ENCODE measurements at regions not wholly inside any gene's neighbourhood (a gene's known extent, or its start where the extent isn't known, plus 50 kb on each side); places are given as distances from the start of the nearest gene placed in this dataset.
A peak's percentile ranks its signal among the peaks of the same experiment; 100 is the strongest.
"Not testable (repeated sequence)": the region's sequence is repeated elsewhere in the genome, so short reads cannot be mapped to it uniquely, and the experiment has no call there.

- Mint-ChIP-seq H3K9me3 (no peaks in the 10 kb centered on the region), H3K4me3 (no peak overlapping the region), H3K27ac (ENCODE audit: unreplicated experiment) (no peak overlapping the region), H3K27me3 (ENCODE audit: low read depth) (peaks cover 21% of the 10 kb centered on the region), H3K4me1 (no peaks in the 10 kb centered on the region), H3K36me3 (ENCODE audit: low read depth) (no peaks in the 10 kb centered on the region)
- TF ChIP-seq, protein P1, sequence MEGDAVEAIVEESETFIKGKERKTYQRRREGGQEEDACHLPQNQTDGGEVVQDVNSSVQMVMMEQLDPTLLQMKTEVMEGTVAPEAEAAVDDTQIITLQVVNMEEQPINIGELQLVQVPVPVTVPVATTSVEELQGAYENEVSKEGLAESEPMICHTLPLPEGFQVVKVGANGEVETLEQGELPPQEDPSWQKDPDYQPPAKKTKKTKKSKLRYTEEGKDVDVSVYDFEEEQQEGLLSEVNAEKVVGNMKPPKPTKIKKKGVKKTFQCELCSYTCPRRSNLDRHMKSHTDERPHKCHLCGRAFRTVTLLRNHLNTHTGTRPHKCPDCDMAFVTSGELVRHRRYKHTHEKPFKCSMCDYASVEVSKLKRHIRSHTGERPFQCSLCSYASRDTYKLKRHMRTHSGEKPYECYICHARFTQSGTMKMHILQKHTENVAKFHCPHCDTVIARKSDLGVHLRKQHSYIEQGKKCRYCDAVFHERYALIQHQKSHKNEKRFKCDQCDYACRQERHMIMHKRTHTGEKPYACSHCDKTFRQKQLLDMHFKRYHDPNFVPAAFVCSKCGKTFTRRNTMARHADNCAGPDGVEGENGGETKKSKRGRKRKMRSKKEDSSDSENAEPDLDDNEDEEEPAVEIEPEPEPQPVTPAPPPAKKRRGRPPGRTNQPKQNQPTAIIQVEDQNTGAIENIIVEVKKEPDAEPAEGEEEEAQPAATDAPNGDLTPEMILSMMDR (conservative IDR thresholded peaks at IDR 0.05): no peak
- DNase-seq (ENCODE audit: low read depth, low spot score): no peak
These were observed 89.6 kb downstream of the FANCF start for GRCh38 chr11:22536071-22536470.

DNA sequence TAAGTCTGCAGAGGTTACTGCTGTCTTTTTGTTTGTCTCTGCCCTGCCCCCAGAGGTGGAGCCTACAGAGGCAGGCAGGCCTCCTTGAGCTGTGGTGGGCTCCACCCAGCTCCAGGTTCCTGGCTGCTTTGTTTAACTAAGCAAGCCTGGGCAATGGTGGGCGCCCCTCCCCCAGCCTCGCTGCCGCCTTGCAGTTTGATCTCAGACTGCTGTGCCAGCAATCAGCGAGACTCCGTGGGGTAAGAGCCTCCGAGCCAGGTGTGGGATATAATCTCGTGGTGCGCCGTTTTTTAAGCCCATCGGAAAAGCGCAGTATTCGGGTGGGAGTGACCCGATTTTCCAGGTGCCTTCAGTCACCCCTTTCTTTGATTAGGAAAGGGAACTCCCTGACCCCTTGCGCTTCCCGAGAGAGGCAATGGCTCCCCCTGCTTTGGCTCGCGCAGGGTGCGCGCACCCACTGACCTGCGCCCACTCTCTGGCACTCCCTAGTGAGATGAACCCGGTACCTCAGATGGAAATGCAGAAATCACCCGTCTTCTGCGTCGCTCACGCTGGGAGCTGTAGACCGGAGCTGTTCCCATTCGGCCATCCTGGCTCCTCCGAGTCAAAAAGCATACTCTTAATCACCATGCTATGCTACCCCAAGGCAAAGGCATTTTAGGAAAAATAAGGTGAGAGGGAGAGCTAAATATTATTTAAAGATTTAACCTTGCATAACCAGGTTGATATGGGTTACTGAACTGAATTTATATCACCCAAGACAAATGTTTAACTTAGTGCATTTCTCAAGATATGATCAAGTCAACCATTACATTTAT lies 96.8 kb downstream of the FANCF start:
- H3K9me3 Mint-ChIP-seq; H3K36me3 Mint-ChIP-seq (ENCODE audit: low read depth); H3K27ac Mint-ChIP-seq (ENCODE audit: unreplicated experiment); H3K4me1 Mint-ChIP-seq; DNase-seq (ENCODE audit: low read depth, low spot score): not testable (repeated sequence)
- peak overlapping the region; percentile 85 for H3K4me3 Mint-ChIP-seq
- H3K27me3 Mint-ChIP-seq (ENCODE audit: low read depth): peaks cover 15% of the 10 kb centered on the region

DNA sequence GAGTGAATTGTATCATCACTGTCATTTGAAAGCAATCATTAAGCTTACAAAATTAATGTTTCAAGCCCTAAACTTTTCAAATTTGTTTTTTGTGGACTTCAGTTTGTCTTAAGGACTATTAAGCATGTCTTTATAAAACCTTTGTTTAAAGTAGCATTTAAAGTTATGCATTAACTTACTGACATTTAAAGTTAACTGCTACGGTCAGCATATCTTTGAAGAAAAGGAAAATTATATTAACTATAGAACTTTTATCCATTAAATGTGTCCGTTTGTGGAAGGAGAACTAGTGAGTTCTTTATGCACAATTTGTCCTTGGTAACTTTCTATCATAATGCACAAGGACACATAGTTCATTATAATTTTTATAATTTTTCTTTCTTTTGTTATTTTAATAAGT lies 103.4 kb downstream of the FANCF start:
- Mint-ChIP-seq H3K36me3 (ENCODE audit: low read depth) (no peaks in the 10 kb centered on the region), H3K4me1 (no peaks in the 10 kb centered on the region), H3K27ac (ENCODE audit: unreplicated experiment) (no peak overlapping the region), H3K9me3 (no peaks in the 10 kb centered on the region), H3K4me3 (no peak overlapping the region), H3K27me3 (ENCODE audit: low read depth) (no peaks in the 10 kb centered on the region)
- no peak for DNase-seq (ENCODE audit: low read depth, low spot score)
- TF ChIP-seq, protein P1 (conservative IDR thresholded peaks at IDR 0.05): no peak

DNA sequence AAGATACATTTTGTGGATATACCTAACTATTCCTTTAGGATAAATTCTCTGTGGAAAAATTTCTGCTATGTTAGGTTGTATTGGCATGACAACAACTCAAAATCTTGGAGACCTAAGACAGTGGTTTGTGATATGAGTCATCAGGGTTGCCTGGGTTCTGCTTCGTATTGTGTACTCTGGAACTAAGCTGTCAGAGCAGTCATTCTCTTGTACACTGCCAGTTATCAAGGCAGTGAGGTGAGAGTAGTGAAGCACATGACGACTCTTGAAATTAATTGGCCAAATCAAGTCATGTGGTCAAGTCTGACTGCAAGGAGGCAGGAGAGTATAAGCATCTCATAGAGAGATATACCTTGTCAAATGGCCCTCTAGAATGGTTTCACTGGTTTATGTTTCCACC lies 104.4 kb downstream of the FANCF start:
- Mint-ChIP-seq H3K4me1 (no peaks in the 10 kb centered on the region), H3K27me3 (ENCODE audit: low read depth) (no peaks in the 10 kb centered on the region), H3K36me3 (ENCODE audit: low read depth) (no peaks in the 10 kb centered on the region)

GRCh38 chr11:22520521-22520920 lies 105.1 kb downstream of the FANCF start:
- Mint-ChIP-seq H3K27ac (ENCODE audit: unreplicated experiment) (no peak overlapping the region), H3K4me1 (peaks cover 4% of the 10 kb centered on the region), H3K9me3 (no peaks in the 10 kb centered on the region), H3K4me3 (no peak overlapping the region), H3K27me3 (ENCODE audit: low read depth) (no peaks in the 10 kb centered on the region), H3K36me3 (ENCODE audit: low read depth) (no peaks in the 10 kb centered on the region)
- TF ChIP-seq, protein P1 (conservative IDR thresholded peaks at IDR 0.05): no peak
- DNase-seq (ENCODE audit: low read depth, low spot score): no peak

More for the DNA sequence above, 104.4 kb downstream of the FANCF start:
- no peak for DNase-seq (ENCODE audit: low read depth, low spot score)
- TF ChIP-seq, protein P1 (conservative IDR thresholded peaks at IDR 0.05): no peak
- no peaks in the 10 kb centered on the region for H3K9me3 Mint-ChIP-seq
- H3K4me3 Mint-ChIP-seq: no peak overlapping the region
- no peak overlapping the region for H3K27ac Mint-ChIP-seq (ENCODE audit: unreplicated experiment)

- H3K27ac Mint-ChIP-seq (ENCODE audit: unreplicated experiment); DNase-seq (ENCODE audit: low read depth, low spot score); H3K36me3 Mint-ChIP-seq (ENCODE audit: low read depth); H3K9me3 Mint-ChIP-seq; H3K4me3 Mint-ChIP-seq; H3K27me3 Mint-ChIP-seq (ENCODE audit: low read depth); H3K4me1 Mint-ChIP-seq: not testable (repeated sequence)
These were observed 107.3 kb downstream of the FANCF start for GRCh38 chr11:22518344-22518743.
